ENCODE measurements at regions not wholly inside any gene's neighbourhood (a gene's known extent, or its start where the extent isn't known, plus 50 kb on each side); places are given as distances from the start of the nearest gene placed in this dataset.

DNA sequence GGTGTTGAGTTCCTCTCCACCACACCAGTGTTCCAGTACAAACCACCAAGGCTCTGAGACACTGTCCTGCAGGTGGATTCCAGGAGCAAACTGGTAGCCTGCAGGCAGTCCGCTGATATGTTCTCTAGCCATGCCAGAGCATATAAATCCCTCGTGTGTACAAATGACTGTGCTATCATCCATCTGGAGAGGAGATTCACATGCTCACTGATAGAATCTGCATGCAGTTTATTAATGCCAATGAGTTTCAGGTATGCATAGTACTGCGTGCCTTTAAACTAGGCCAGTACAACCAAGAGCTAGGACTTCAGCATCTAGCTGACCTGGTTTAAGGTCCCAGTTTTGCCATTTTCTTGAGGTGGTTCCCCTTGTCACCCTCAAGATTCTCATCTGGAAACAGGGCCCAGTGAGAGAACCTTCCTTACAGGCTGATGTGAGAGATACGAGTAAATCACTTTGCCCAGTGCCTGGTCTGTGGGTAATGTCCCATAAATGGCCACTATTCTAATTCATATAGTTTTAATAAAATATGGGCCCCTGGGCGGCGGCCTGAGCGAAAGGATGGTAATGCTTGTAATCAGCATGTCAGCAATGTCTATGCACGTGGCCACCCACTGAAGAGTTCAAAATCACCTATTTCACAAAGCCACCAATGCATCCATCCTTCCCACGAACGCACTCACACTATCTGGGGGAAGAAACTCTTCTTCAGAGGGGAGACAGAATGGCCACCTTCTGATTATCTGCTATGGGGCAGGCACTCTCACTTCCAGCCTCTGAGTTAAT is 268.0 kb upstream of the ZMIZ1 start:
- ChIA-PET CTCF (no interaction called here), POLR2A (no interaction called here)
- no peak for TF ChIP-seq ELF4 (IDR thresholded peaks at IDR 0.05)
- no peak for TF ChIP-seq SUZ12 (IDR thresholded peaks at IDR 0.05)
- TF ChIP-seq, protein P1, sequence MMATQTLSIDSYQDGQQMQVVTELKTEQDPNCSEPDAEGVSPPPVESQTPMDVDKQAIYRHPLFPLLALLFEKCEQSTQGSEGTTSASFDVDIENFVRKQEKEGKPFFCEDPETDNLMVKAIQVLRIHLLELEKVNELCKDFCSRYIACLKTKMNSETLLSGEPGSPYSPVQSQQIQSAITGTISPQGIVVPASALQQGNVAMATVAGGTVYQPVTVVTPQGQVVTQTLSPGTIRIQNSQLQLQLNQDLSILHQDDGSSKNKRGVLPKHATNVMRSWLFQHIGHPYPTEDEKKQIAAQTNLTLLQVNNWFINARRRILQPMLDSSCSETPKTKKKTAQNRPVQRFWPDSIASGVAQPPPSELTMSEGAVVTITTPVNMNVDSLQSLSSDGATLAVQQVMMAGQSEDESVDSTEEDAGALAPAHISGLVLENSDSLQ (IDR thresholded peaks at IDR 0.05): no peak
- no peak for TF ChIP-seq L3MBTL2 (conservative IDR thresholded peaks at IDR 0.05)
- no peak for TF ChIP-seq LEF1 (IDR thresholded peaks at IDR 0.05; ENCODE audit: borderline replicate concordance)
- no peak for TF ChIP-seq BHLHE40 (IDR thresholded peaks at IDR 0.05; ENCODE audit: borderline replicate concordance)
- TF ChIP-seq ZNF384 (IDR thresholded peaks at IDR 0.05): no peak
- TF ChIP-seq FOXK2 (IDR thresholded peaks at IDR 0.05): no peak
- no peak for TF ChIP-seq FOXM1 (IDR thresholded peaks at IDR 0.05; ENCODE audit: borderline replicate concordance)
- TF ChIP-seq HDGF (IDR thresholded peaks at IDR 0.05; ENCODE audit: borderline replicate concordance): no peak
- TF ChIP-seq ARNT (IDR thresholded peaks at IDR 0.05): no peak
- TF ChIP-seq TARDBP (IDR thresholded peaks at IDR 0.05): no peak
- TF ChIP-seq FOXA1 (IDR thresholded peaks at IDR 0.05): no peak
- TF ChIP-seq CTBP1 (IDR thresholded peaks at IDR 0.05; ENCODE audit: borderline replicate concordance): no peak
- TF ChIP-seq SP1 (IDR thresholded peaks at IDR 0.05): no peak
- TF ChIP-seq NFRKB (IDR thresholded peaks at IDR 0.05): no peak
- no peak for DNase-seq (ENCODE audit: extremely low spot score)

DNA sequence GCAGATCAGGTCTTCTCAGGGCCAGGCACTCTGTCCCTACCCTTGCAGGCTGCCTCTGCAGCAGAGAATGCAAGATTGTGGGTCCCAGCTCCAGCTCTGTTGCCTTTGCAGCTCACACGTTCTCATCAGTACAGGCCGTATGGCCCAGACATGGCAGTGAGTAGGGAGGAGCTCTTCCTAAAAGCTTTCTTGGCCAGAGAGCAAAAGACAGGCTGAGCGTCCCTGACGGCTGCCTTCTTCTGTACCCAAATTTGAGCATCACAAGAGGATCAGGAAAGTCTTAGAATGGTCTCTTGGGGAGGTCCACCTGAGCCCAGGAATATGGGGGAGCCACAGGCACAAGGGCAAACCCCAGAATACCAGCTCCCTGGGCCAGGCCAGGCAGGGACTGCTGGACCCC is 266.3 kb upstream of the ZMIZ1 start:
- POLR2A ChIA-PET: no interaction called here
- DNase-seq (ENCODE audit: extremely low spot score): no peak
- no peak for TF ChIP-seq FOXA1 (IDR thresholded peaks at IDR 0.05)
- TF ChIP-seq TARDBP (IDR thresholded peaks at IDR 0.05): no peak
- TF ChIP-seq HDGF (IDR thresholded peaks at IDR 0.05; ENCODE audit: borderline replicate concordance): no peak
- TF ChIP-seq ARNT (IDR thresholded peaks at IDR 0.05): no peak
- TF ChIP-seq, protein P1 (IDR thresholded peaks at IDR 0.05): no peak
- no peak for TF ChIP-seq LEF1 (IDR thresholded peaks at IDR 0.05; ENCODE audit: borderline replicate concordance)
- CTCF ChIA-PET: no interaction called here

DNA sequence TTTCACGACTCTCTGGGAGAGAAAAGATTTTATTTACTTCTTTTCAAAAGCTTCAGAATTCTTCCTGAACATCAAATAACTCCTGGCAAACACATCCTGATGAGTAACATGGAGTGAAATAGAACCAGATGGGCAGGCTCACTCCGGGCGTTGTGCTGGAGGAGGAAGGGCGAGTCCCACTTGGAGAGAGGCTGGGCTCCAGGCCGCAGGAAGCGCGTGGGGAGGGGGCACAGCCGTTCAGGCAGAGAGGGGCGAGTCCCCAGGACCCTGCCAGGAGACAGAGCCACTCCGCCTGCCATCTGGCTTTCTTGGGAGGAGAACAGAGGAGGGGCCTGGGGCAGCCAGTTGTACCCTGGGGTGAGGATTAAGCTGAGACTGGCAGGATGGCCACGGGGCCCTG is 265.9 kb upstream of the ZMIZ1 start:
- no peak for TF ChIP-seq ZNF384 (IDR thresholded peaks at IDR 0.05)
- TF ChIP-seq FOXK2 (IDR thresholded peaks at IDR 0.05): no peak
- no peak for TF ChIP-seq SUZ12 (IDR thresholded peaks at IDR 0.05)
- no peak for TF ChIP-seq CTBP1 (IDR thresholded peaks at IDR 0.05; ENCODE audit: borderline replicate concordance)
- TF ChIP-seq SP1 (IDR thresholded peaks at IDR 0.05): no peak
- TF ChIP-seq FOXA1 (IDR thresholded peaks at IDR 0.05): no peak
- TF ChIP-seq ARNT (IDR thresholded peaks at IDR 0.05): no peak
- no peak for TF ChIP-seq FOXM1 (IDR thresholded peaks at IDR 0.05; ENCODE audit: borderline replicate concordance)
- ChIA-PET POLR2A (no interaction called here), CTCF (no interaction called here)
- DNase-seq (ENCODE audit: extremely low spot score): no peak

DNA sequence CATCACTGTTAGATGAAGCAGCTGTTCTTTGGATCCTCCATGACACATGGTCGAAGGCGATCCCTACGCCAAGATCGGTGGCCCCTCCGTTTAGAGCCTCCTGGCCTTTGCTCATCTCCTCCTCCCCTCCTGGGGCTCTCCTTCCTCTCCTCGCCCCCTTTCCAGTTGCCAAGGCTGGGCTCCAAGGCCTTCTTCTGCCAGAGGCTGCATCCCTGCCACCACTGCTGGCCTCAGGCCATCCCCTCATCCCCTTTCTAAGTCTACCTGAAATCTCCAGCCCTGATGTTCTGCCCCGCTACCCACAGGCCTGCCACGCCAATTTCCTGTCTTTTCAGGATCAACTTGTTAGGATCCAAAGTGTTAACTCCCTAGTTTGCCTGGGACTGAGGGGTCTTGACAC is 265.1 kb upstream of the ZMIZ1 start:
- ChIA-PET POLR2A (no interaction called here), CTCF (no interaction called here)
- no peak for DNase-seq (ENCODE audit: extremely low spot score)
- no peak for TF ChIP-seq SP1 (IDR thresholded peaks at IDR 0.05)
- no peak for TF ChIP-seq SUZ12 (IDR thresholded peaks at IDR 0.05)
- no peak for TF ChIP-seq LEF1 (IDR thresholded peaks at IDR 0.05; ENCODE audit: borderline replicate concordance)
- no peak for TF ChIP-seq L3MBTL2 (conservative IDR thresholded peaks at IDR 0.05)
- no peak for TF ChIP-seq NFRKB (IDR thresholded peaks at IDR 0.05)
- TF ChIP-seq HDGF (IDR thresholded peaks at IDR 0.05; ENCODE audit: borderline replicate concordance): no peak
- no peak for TF ChIP-seq BHLHE40 (IDR thresholded peaks at IDR 0.05; ENCODE audit: borderline replicate concordance)
- no peak for TF ChIP-seq ARNT (IDR thresholded peaks at IDR 0.05)
- TF ChIP-seq ELF4 (IDR thresholded peaks at IDR 0.05): no peak
- no peak for TF ChIP-seq ZNF384 (IDR thresholded peaks at IDR 0.05)
- TF ChIP-seq TARDBP (IDR thresholded peaks at IDR 0.05): no peak
- TF ChIP-seq, protein P1 (IDR thresholded peaks at IDR 0.05): no peak
- TF ChIP-seq CTBP1 (IDR thresholded peaks at IDR 0.05; ENCODE audit: borderline replicate concordance): no peak
- TF ChIP-seq FOXA1 (IDR thresholded peaks at IDR 0.05): no peak
- TF ChIP-seq FOXM1 (IDR thresholded peaks at IDR 0.05; ENCODE audit: borderline replicate concordance): no peak
- no peak for TF ChIP-seq FOXK2 (IDR thresholded peaks at IDR 0.05)

DNA sequence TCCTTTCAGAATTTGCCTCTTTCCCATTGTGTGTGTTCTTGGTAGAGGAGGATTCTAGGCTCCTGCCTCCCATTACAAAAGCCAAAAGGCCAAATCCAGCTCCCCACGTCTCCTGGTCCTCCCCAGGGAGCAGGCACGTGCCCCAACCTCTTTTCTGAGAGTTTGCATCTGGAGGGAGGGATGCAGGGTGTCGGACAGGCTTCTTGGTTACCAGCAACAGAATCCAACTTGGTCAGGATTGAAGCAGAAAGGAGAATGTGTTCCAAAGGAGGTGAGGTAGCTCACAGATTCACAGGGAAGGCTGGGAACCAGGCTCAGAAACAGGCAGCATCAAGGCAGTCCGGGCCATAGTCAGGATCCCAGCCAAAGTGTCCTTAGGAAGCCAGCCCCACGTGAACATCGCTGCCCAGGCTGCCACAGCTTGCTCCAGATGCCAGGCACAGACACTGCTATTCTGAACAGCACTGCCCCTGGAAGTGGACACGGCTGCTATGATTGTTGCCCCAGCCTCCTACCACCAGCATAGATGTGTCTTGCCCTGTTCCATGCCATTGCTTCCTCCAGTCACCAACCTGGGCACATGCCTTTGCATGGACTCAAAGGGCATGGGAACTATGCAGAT is 264.2 kb upstream of the ZMIZ1 start:
- POLR2A ChIA-PET: no interaction called here
- CTCF ChIA-PET: no interaction called here
- DNase-seq (ENCODE audit: extremely low spot score): no peak
- TF ChIP-seq LEF1 (IDR thresholded peaks at IDR 0.05; ENCODE audit: borderline replicate concordance) (no peak), TARDBP (IDR thresholded peaks at IDR 0.05) (no peak), FOXA1 (IDR thresholded peaks at IDR 0.05) (no peak), SUZ12 (IDR thresholded peaks at IDR 0.05) (no peak), ZNF384 (IDR thresholded peaks at IDR 0.05) (no peak), FOXK2 (IDR thresholded peaks at IDR 0.05) (no peak), SP1 (IDR thresholded peaks at IDR 0.05) (no peak), ARNT (IDR thresholded peaks at IDR 0.05) (no peak), FOXM1 (IDR thresholded peaks at IDR 0.05; ENCODE audit: borderline replicate concordance) (no peak), HDGF (IDR thresholded peaks at IDR 0.05; ENCODE audit: borderline replicate concordance) (no peak), NFRKB (IDR thresholded peaks at IDR 0.05) (no peak), ELF4 (IDR thresholded peaks at IDR 0.05) (no peak), CTBP1 (IDR thresholded peaks at IDR 0.05; ENCODE audit: borderline replicate concordance) (no peak), L3MBTL2 (conservative IDR thresholded peaks at IDR 0.05) (no peak), BHLHE40 (IDR thresholded peaks at IDR 0.05; ENCODE audit: borderline replicate concordance) (no peak)
- TF ChIP-seq, protein P1 (IDR thresholded peaks at IDR 0.05): no peak

Data from HEK293T (cell line).